ENCODE measurements at regions not wholly inside any gene's neighbourhood (a gene's known extent, or its start where the extent isn't known, plus 50 kb on each side); places are given as distances from the start of the nearest gene placed in this dataset.

DNA sequence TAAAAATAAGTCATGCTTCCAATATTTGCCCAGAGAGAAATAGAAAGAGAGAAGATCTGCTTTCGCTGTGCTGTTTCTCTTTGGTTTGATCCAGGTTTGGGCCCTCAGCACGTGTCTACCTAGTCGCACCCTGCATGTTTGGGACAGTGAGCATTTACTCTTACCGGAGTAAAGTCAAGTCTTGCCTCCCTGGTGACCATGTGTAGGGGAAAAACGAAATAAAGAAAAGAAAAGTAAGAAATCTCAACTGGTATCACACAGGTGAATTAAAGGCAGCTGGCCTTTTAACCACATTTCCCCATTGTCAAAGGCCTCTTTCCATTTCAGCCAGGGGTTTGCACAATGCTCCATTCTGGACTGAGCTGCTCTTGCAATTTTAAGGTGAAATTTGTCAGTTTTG lies 619.4 kb downstream of the VRK1 start:
- TF ChIP-seq, protein P1, sequence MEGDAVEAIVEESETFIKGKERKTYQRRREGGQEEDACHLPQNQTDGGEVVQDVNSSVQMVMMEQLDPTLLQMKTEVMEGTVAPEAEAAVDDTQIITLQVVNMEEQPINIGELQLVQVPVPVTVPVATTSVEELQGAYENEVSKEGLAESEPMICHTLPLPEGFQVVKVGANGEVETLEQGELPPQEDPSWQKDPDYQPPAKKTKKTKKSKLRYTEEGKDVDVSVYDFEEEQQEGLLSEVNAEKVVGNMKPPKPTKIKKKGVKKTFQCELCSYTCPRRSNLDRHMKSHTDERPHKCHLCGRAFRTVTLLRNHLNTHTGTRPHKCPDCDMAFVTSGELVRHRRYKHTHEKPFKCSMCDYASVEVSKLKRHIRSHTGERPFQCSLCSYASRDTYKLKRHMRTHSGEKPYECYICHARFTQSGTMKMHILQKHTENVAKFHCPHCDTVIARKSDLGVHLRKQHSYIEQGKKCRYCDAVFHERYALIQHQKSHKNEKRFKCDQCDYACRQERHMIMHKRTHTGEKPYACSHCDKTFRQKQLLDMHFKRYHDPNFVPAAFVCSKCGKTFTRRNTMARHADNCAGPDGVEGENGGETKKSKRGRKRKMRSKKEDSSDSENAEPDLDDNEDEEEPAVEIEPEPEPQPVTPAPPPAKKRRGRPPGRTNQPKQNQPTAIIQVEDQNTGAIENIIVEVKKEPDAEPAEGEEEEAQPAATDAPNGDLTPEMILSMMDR (conservative IDR thresholded peaks at IDR 0.05): no peak
- TF ChIP-seq ZFX (IDR thresholded peaks at IDR 0.05): no peak
- H3K27ac ChIP-seq: no peak overlapping the region

DNA sequence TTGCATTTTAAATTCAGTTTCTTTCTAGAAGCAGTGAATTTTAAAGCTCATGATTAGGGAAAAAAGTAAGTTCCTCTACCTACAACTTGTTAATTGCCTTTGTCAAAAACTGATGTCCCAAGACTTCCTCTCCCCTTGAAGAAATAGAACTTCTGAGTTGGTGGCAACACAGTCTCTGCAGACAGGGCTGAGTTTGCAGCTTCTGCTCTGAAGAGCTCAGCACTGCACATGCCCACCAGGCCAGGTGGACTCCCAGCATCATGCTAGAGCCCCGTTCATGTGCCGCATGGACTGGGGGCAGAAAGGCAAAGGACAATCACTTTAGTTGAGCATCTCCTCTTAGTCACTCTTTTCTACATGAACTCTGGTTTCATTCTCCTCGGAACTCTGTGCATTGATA lies 620.1 kb downstream of the VRK1 start:
- H3K27ac ChIP-seq: no peak overlapping the region
- no peak for TF ChIP-seq ZFX (IDR thresholded peaks at IDR 0.05)
- TF ChIP-seq, protein P1 (conservative IDR thresholded peaks at IDR 0.05): no peak

DNA sequence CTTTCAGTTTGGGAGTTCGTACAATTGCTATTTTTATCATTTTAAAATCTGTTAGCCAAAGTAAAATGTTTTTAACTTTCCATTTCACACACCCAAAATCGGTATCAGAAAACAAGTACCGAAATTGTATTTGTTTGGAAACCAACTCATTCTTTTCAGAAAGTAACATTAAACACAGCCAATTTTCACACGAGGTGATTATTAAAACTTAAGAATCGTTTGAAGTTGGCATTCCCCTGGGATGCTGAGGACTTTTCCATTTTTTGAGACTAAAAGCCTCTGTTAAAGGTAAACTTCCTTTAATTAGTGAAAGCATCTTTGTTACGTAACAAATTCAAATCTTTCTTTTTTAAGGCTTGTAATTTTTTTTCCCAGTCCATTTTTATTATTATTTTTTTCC lies 623.0 kb downstream of the VRK1 start:
- no peak for TF ChIP-seq ZFX (IDR thresholded peaks at IDR 0.05)
- TF ChIP-seq, protein P1 (conservative IDR thresholded peaks at IDR 0.05): no peak
- no peak overlapping the region for H3K27ac ChIP-seq

DNA sequence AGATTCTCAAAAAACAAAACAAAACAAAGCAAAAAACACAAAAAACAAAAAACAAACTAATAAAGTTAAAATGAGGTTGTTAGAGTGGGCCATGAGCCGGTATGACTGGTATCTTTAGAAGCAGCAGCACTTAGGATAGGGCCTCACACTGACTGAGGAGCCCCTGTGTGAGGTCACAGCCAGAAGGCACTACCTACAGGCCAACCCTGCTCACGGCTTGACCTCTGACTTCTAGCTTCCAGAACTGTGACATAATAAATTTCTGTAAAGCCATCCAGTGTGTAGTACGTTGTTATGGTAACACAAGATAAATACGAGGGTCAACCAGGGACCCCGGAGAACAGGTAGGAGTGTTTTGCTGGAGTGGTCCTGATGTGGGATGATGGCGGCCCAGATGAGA lies 629.6 kb downstream of the VRK1 start:
- no peak overlapping the region for H3K27ac ChIP-seq
- TF ChIP-seq ZFX (IDR thresholded peaks at IDR 0.05): no peak
- TF ChIP-seq, protein P1 (conservative IDR thresholded peaks at IDR 0.05): no peak

DNA sequence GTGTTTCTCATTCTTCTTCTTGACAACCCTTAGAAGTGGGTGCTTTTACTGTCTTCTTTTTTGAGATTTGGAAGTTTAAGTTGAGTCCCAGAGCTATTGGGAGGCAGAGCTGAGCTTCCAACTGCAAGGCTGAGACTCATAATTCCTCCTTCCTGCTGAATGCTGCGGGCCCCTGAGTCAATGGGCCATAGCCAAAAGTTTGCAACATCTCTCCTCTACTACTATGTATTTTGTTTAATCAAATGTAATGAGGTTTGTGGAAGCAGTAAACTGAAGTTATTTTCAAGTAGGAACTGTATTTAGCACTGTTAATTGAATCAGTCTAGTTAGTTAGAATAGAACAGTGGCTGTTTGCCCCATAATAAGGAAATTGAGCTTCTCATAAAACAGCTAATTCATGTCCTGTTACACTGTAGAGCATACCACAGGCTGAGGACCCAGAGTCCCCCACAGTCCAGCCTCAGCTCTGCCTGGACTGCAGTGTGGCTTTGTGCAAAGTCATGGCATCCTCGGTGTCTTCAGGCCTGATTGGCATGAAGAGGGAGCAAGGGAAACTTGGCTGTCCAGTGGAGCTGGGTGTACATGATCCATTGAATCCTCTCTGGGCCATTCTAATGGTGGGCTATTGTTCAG lies 631.7 kb downstream of the VRK1 start:
- no peak overlapping the region for H3K27ac ChIP-seq
- TF ChIP-seq, protein P1 (conservative IDR thresholded peaks at IDR 0.05): no peak
- no peak for TF ChIP-seq ZFX (IDR thresholded peaks at IDR 0.05)

DNA sequence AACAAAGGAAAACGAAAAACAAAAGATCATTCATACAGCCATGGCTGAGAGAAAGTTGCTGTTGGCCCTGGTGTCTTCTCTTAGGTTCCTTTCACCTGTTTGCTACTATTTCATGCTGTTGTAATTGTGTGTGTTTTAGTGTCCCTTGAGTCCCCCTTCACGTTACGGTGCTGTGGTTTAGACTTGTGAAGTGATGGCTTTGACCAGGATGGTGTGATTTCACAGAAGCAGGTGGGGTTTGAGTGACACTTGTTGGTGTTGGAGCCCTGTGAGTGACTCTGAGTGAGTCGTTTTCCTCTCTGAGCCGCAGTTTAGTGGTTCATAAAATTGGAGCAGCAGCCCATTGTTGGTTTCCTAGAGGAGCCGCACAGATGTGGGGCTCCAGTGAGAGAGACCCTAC lies 635.4 kb downstream of the VRK1 start:
- TF ChIP-seq ZFX (IDR thresholded peaks at IDR 0.05): no peak
- TF ChIP-seq, protein P1 (conservative IDR thresholded peaks at IDR 0.05): no peak
- no peak overlapping the region for H3K27ac ChIP-seq

DNA sequence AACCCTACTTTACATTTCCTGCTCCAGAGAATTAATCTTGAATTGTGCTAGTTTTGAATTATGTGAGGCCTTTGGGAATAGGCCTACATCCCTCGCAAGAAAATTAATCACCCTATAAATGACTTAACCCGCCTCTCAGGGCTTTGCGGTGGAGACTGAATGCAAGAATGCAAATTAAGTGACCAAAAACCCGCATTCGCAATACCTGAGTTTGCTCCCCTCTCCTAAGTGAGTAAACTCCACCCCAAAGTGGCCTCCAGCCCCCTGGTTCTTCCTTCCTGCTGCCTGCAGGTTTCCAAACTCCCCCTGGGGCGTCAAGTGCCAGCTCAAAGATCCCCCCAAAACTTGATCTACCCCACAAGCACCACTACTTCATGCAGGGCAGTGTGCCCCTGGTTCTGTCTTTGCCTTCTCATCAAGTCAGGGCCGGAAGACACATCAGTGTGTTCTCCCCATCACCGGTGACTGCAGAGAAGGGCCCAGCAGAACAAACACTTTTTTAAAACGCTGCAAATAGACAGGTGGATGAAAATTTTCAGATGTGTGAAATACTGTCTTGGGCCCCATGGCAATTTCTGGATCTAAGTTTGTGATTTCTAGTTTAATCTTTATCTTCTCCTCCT lies 644.7 kb downstream of the VRK1 start:
- no peak overlapping the region for H3K27ac ChIP-seq
- TF ChIP-seq ZFX (IDR thresholded peaks at IDR 0.05): no peak
- TF ChIP-seq, protein P1 (conservative IDR thresholded peaks at IDR 0.05): no peak
